Ecto neural progenitor cell (in vitro differentiated cells): ENCODE measurements at regions not wholly inside any gene's neighbourhood (a gene's known extent, or its start where the extent isn't known, plus 50 kb on each side); places are given as distances from the start of the nearest gene placed in this dataset.

Source experiments
- DNase-seq: peaks from one replicate; pipeline ENCODE4 v3.0.0-alpha.2; 2018; ENCODE audit warnings: low spot score

- no peak for DNase-seq
These were observed 508.2 kb upstream of the SUCLG2 start for GRCh38 chr3:68162644-68163043.

- DNase-seq: no peak
These were observed 496.9 kb upstream of the SUCLG2 start for GRCh38 chr3:68151359-68151758.

- no peak for DNase-seq
These were observed 494.0 kb upstream of the SUCLG2 start for GRCh38 chr3:68148447-68148846.

- DNase-seq: no peak
These were observed 488.0 kb upstream of the SUCLG2 start for GRCh38 chr3:68142441-68142840.

GRCh38 chr3:68139897-68140296 lies 485.5 kb upstream of the SUCLG2 start:
- DNase-seq: no peak

GRCh38 chr3:68136411-68136810 lies 482.0 kb upstream of the SUCLG2 start:
- DNase-seq: no peak

- DNase-seq: no peak
These were observed 480.7 kb upstream of the SUCLG2 start for GRCh38 chr3:68135067-68135466.

- no peak for DNase-seq
These were observed 474.7 kb upstream of the SUCLG2 start for GRCh38 chr3:68129065-68129464.

GRCh38 chr3:68123231-68123630 lies 468.8 kb upstream of the SUCLG2 start:
- DNase-seq: no peak

GRCh38 chr3:68121287-68121686 lies 466.9 kb upstream of the SUCLG2 start:
- DNase-seq: no peak

GRCh38 chr3:68116580-68116979 lies 462.2 kb upstream of the SUCLG2 start:
- no peak for DNase-seq

- DNase-seq: no peak
These were observed 449.4 kb upstream of the SUCLG2 start for GRCh38 chr3:68103811-68104210.

- DNase-seq: no peak
These were observed 436.2 kb upstream of the SUCLG2 start for GRCh38 chr3:68090571-68090970.

- no peak for DNase-seq
These were observed 435.2 kb upstream of the SUCLG2 start for GRCh38 chr3:68089572-68090011.

GRCh38 chr3:68088636-68089035 lies 434.2 kb upstream of the SUCLG2 start:
- DNase-seq: no peak

GRCh38 chr3:68088216-68088615 lies 433.8 kb upstream of the SUCLG2 start:
- no peak for DNase-seq

GRCh38 chr3:68072062-68072461 lies 417.6 kb upstream of the SUCLG2 start:
- DNase-seq: no peak

GRCh38 chr3:68070186-68070585 lies 415.8 kb upstream of the SUCLG2 start:
- no peak for DNase-seq

- DNase-seq: no peak
These were observed 412.9 kb upstream of the SUCLG2 start for GRCh38 chr3:68067314-68067713.

GRCh38 chr3:68062926-68063325 lies 408.5 kb upstream of the SUCLG2 start:
- no peak for DNase-seq

GRCh38 chr3:68060910-68061309 lies 406.5 kb upstream of the SUCLG2 start:
- DNase-seq: no peak

GRCh38 chr3:68060191-68060590 lies 405.8 kb upstream of the SUCLG2 start:
- DNase-seq: no peak

GRCh38 chr3:68059628-68060152 lies 405.3 kb upstream of the SUCLG2 start:
- DNase-seq: no peak

GRCh38 chr3:68057637-68058320 lies 403.4 kb upstream of the SUCLG2 start:
- no peak for DNase-seq
